GM19397 (cell line): ENCODE measurements at regions not wholly inside any gene's neighbourhood (a gene's known extent, or its start where the extent isn't known, plus 50 kb on each side); places are given as distances from the start of the nearest gene placed in this dataset.
"Not testable (repeated sequence)": the region's sequence is repeated elsewhere in the genome, so short reads cannot be mapped to it uniquely, and the experiment has no call there.

ENCODE experiments used
- ATAC-seq: cut with Tn5 transposase; IDR thresholded peaks from one replicate; pipeline ENCODE4 v1.9.1; 2021; ENCODE audit warnings: mild to moderate bottlenecking, moderate library complexity; ENCODE audit not compliant: unreplicated experiment

DNA sequence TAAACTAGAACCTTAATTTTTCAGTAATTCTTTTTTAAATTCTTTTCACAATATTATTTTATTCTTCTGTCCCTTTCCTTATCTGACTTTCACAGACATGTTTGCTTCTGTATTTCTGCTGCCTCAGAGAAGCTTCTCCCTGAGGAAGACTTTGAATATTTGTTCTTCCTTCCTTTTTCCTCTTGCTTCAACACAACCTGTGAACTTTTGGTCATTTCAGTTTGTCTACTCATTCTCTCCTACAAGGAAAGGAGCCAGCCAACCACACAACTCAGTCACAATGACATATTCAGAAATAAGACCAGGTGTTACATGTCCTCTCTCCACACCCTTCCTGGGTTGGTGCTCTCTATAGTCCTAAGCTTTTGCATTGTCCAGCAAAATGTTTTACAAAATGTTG, 310.4 kb downstream of the TFAP2B start:
- ATAC-seq: no peak

DNA sequence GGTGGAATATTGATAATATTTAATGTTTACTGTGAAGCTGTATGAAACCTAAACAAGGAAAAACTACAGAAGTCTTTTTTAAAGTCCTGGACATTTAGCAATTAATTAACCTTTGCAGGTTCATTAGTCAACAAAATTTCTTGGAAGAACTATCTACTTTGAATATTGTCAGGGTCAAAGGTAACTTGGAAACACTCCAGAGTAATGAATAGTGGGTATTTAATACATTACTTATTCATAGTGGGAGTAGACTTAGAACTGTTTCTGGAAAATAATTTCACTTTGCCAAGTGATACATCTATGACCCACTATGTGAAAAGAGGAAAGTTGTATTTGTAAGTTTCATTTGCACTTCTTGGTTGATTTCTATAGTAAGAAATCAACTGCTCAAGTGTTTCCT, 319.1 kb downstream of the TFAP2B start:
- ATAC-seq: no peak

DNA sequence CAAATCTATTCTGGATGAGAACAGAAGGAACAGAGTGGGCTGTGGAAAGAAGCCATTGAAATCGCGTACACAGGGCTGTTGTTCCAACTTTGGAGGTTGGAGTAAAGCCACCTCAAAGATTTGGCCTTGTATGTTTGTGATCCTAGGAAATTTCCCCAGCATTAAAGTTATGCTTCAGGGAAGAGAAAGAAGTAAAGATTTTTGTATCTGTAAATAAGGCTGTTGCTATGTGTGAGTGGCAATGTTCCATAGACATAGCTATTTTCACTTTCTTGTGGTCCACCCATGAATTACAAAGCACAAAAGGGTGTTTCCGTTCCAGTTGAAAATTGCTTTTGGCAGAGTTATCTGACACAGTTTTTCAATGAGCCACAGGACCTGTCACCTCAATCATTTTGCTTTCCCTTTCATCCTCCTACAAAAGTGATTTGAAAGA, 321.3 kb downstream of the TFAP2B start:
- ATAC-seq: no peak

DNA sequence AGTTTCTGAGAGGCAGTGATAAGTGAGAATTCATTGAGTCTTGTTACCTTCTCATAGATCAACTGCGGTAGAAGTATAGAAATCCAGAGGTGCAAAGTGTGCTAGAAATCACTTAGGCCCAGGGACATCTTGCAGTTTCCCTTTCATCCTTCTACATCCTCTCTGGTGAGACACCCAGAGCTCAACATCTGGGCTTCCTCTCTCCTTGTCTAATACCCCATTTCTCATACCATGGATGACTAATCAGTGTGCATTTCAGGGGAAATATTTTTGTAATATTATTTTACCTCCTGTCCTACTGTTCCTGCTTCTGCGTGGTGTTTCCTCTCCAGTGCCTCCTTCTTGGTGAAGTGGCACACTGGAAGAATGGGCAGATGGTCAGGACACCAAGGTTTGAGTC, 322.4 kb downstream of the TFAP2B start:
- no peak for ATAC-seq

DNA sequence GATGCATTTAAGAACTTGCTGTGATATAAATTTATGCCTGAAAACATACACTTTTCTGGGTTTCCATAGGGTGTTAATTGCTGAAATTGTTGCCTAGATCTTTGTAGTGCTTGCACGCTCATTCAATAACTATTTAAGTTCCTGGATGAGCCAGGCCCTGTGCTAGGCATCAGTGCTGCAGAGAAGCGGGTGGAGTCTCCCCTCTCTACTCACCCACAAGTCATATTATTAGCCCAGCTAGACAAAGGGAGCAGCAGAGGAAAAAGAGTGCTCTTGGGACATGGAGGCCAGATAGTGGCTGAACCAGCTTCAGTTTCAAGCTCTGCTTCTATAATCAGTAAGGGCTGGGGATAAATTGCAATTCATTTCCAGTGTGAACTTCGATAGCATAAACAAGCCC, 329.1 kb downstream of the TFAP2B start:
- no peak for ATAC-seq

DNA sequence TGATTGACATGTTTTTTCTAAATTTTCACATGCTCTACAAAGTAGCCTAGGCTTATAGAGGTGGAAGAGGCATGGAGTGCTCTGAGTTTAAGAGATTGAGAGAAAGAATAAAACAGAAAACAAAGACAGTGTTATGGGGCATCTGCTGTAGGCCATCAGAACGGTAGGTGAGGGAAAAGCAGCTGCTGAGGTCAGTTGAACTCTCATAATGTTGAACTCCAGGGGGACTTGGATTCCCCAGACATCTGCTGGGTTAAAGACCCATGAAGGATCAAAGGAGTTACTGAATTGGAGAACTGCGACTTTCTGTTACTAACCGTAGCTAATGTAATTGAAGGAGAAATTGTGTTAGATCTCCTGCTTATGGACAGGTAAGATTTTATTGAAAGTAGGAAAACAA, 333.9 kb downstream of the TFAP2B start:
- no peak for ATAC-seq

DNA sequence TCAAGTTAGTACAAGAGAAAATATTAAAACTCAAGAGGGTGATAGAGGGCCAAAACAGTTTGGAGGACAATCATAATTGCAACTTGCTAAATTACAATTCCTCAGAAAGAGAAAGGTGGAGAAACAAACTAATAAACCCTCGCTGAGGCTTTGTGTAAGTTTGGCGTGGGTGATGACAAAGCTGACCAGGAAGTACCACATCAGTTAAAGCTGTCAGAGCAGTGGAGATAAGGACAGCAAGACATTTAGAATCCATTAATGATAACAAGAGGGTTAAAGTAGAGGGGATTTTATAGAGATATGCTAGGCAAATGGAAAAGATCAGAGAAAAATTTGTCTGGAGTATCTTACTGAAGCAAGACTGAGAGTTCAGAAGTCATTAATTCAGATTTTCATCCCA, 334.4 kb downstream of the TFAP2B start:
- no peak for ATAC-seq

DNA sequence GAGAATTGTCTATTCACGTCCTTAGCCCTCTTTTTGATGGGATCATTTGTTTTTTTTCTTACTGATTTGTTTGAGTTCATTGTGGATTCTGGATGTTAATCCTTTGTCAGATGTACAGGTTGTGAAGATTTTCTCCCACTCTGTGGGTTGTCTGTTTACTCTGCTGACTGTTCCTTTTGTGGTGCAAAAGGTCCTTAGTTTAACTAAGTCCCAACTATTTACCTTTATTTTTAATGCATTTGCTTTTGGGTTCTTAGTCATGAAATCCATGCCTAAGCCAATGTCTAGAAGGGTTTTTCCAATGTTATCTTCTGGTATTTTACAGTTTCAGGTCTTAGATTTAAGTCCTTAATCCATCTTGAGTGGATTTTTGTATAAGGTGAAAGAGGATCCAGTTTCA, 336.3 kb downstream of the TFAP2B start:
- ATAC-seq: not testable (repeated sequence)

DNA sequence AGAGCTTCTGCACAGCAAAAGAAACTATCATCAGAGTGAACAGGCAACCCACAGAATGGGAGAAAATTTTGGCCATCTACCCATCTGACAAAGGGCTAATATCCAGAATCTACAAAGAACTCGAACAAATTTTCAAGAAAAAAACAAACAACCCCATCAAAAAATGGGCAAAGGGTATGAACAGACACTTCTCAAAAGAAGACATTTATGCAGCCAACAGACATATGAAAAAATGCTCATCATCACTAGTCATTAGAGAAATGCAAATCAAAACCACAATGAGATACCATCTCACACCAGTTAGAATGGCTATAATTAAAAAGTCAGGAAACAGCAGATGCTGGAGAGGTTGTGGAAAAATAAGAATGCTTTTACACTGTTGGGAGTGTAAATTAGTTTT, 340.6 kb downstream of the TFAP2B start:
- not testable (repeated sequence) for ATAC-seq

DNA sequence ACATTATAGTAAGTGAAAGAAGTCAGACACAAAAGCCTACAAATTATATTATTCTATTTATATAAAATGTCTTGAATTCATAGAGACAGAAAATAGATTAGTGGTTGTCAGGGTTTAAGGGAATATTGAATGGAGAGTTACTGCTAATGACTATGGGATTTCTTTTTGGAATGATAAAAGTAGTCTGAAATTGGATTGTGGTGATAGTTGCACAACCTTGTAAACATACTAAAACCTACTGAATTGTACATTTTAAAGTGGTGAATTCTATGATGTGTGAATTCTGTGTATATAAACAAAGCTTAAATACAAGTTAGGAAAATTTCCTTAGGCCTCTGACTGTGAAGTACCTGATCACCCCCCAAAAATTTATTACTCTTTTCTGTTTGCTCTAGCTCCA, 343.1 kb downstream of the TFAP2B start:
- ATAC-seq: no peak

DNA sequence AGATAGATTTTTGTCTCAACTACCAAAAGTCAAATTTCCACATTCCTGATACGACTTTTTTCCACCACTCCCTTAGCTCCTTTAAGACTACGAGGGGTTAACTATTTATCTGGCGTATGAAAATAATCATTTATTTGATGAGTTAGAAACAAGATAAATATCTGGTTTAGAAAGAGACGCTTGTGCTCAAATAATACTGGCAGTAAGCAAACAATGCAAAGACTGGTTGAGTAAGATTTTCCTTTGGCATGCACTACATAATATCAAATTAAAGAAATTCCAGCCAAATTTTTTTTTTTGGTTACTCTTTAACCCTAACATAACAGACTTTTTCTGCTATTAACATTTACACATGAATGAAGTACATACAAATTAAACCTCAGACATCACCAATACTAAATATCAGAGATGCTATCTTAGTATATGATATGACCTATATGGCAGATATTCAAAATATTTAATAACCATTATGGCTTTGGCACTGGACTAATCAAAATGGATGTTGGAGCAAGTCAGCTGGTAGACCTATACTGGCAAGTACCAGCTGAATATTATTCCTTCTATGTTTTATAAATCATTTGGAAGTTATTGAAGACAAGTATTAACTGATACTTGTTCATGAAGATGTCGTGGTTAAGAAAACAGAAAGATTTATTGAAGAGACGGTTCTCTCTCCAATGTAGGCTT, 345.3 kb downstream of the TFAP2B start:
- ATAC-seq: no peak

DNA sequence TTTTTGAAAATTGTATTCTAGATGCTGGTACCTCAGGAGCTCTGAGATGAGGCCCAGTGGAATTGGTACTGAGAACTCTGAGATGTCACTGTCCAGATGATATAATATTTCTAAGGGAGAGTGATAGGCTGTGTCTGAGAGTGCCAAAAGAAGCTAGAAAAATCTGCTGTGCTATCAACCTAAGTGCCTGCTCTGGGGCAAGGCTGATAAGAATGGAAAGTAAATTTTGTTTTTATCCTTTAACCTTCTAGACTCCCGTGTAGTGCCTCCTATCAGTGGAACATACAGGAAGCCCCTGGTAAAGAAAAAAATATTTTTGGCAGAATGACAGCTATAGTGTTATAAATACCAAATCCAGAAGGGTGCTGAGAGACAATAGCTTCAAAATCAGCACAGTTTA, 348.2 kb downstream of the TFAP2B start:
- no peak for ATAC-seq

DNA sequence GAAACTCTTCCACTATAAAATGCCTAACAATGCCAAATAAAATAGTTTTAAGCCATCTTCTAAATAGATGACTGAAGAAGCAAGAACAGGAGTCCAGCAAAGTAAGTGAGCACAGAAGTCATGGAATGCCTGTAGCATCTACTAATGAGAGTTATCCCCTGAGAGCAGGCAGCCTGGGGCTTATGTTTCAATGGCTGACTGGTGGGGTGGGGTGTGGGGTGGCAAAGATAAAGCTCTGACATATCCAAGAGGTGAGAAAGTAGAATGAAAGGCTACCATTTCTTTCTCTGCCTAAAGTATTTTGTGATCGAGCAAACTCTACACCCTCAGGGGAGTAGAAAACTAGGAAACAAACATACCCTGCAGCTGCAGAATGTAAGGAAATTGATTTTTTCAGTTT, 348.8 kb downstream of the TFAP2B start:
- no peak for ATAC-seq

DNA sequence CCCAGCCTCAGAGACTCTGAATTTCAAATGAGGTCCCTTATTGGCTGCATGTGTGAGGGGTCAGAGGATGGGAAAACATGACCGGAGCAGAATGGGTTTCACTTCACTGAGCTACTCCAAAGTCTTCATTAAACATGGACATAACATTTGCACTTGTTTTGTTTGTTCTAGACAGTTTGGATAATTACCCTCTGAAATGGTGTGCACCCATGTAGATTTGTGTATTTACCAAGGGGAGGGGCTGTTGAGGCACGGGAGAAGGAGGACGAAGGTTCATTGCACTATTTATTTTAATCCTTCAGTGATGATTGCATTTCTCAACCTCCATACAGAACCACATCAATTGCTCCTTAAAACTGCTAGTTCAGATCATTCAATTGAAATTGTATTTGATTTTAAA, 364.2 kb downstream of the TFAP2B start:
- ATAC-seq: no peak

DNA sequence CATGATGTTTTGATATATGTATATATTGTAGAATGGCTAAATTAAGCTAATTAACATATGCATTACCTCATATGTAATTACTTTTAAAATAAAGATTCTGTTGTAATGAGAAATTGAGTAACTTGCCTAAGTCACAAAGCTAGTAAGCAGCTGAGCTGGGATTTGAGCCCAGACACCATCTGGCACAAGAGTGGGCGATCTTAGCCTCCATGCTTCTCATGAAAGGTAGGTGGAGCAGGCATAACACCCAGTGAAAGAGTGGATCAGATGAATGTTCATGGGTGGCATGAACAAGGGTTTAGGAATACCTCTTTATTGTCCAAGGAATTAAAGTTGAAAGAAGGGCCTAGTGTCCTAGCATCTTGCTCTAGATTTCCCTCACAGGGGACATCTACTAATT, 365.4 kb downstream of the TFAP2B start:
- ATAC-seq: no peak

DNA sequence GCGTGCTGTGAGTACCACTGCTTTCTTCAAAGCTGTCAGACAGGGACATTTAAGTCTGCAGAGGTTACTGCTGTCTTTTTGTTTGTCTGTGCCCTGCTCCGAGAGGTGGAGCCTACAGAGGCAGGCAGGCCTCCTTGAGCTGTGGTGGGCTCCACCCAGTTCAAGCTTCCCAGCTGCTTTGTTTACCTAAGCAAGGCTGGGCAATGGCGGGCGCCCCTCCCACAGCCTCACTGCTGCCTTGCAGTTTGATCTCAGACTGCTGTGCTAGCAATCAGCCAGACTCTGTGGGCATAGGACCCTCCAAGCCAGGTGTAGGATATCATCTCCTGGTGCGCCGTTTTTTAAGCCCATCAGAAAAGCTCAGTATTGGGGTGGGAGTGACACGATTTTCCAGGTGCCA, 374.5 kb downstream of the TFAP2B start:
- ATAC-seq: not testable (repeated sequence)

DNA sequence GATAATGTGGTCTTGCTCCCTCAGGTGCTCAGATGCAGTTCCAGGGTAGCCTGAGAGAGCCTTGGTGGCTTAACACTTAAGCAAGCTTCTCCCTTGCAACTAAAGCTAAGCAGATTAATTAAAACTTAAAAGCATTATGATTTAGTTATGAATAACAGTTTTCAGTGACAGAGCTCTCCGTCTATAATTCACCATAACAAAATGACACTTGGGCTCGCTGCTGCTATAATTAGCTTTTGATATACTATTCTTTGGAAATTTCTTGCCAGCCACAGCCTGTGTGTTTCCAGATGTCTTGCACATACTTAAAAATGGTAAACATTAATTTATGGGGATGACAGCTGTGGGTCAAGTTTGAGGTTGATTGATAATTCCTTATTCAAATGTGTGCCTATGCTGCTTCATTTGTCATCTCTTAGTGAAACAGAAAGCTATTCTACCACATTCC, 380.5 kb downstream of the TFAP2B start:
- ATAC-seq: no peak

DNA sequence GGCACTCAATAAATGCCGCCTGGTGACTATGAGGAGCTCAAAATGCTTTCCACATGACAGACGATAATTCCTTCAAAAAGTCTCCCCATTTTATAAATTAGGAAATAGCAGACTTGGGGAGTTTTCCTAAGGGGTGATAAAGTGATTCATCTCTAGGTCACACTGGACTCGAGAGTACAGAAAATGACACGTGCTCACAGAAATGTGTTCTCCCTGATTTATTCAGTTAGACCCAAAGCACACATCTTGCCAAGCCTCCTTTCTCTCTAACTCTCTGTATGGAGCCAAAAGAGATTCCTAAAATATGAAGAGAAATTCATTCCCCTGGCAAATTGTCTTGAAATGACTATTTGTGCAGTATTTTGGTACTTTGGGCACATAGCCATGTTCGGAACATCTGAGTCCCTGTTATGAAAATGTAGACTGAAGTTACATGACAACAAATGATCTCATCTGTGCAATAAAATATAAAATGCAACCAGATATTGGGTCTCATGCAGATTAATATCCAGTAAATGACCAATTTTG, 381.1 kb downstream of the TFAP2B start:
- no peak for ATAC-seq

DNA sequence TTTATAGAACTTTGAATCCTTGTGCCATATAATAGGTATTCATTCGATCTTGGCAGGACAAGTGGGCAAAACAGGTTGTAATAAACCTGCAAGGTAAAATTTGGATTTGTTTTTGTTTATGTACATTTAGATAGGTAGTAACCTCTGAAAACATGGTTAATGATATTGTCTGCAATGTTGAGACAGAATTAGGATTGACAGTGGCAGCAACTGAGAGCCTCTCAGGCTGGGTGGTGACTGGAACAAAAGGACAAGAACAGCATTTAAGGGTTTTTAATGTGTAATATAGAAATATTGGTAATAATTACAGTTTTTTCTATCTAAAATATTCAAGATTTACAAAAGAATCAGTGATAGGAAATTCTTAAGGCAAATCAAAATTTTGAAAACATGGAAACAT, 382.0 kb downstream of the TFAP2B start:
- ATAC-seq: no peak

DNA sequence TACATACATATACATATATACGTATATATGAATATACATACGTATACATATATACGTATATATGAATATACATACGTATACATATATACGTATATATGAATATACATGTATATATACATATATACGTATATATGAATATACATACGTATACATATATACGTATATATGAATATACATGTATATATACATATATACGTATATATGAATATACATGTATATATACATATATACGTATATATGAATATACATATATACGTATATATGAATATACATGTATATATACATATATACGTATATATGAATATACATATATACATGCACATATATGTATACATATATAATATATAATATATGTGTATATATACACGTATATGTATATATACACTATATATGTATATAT, 384.0 kb downstream of the TFAP2B start:
- ATAC-seq: not testable (repeated sequence)

DNA sequence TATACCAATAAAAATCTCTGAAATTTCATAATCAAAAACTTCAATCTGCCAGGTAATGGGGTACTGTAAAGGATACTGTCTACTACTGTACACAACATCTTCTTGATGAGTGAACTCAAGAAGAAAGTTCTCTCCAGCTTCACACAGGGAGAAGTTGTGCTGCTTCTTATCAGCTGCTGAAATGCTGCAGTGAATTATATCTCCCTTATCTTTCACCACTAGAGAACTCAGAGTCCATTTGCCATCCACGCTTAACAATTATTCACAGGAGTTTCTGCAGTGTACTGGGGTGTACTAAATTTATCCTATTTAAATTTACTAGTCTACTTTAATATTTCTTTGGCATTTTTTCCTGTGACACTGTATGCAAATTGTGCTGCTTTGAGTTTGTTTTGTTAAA, 384.8 kb downstream of the TFAP2B start:
- no peak for ATAC-seq

DNA sequence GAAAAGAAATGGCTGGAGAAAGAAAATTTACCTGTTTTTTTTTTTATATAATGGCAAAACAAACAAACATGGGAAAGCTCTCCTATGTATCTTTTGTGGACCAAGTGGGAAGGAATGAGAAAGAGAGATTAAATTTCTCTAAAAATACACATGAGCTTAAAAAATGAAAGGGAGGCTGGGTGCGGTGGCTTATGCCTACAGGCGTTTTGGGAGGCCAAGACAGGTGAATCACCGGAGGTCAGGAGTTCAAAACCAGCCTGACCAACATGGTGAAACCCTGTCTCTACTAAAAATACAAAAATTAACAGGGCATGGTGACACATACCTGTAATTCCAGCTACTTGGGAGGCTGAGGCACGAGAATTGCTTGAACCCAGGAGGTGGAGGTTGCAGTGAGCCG, 388.0 kb downstream of the TFAP2B start:
- ATAC-seq: not testable (repeated sequence)

DNA sequence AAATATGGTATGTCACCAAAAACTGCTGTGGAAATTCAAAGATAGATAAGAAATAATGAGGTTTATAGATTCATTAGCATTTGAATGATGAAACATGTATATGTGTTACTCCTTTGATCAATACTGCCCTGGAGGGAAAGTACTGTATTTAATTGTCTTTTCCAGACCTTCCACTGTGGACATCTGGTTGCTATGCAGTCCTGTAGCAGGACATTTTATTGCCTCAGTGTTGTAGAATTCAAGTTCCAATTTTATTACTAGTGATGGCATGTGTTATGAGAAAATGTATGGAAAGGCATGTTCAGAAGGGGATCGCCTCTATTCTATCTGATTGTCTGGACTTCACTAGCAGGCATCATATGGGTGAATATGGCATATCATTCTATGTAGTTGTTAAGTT, 391.0 kb downstream of the TFAP2B start:
- no peak for ATAC-seq
